Head of caudate nucleus (tissue), 42 donors: ENCODE measurements at regions not wholly inside any gene's neighbourhood (a gene's known extent, or its start where the extent isn't known, plus 50 kb on each side); places are given as distances from the start of the nearest gene placed in this dataset.
"Not testable (repeated sequence)": the region's sequence is repeated elsewhere in the genome, so short reads cannot be mapped to it uniquely, and the experiment has no call there.

Source experiments
- DNase-seq, 42 donors: peaks; one replicate each; pipeline versions ENCODE4 v3.0.0 to v3.0.0-alpha.2; 2020 to 2021; ENCODE audit warnings: mixed read lengths in 7 of 42
- intact Hi-C: fragments of 100-400 bp; cut with DNase I; formaldehyde crosslinking; loops from one replicate; pipeline ENCODE4 v1.15.0; 2022

DNA sequence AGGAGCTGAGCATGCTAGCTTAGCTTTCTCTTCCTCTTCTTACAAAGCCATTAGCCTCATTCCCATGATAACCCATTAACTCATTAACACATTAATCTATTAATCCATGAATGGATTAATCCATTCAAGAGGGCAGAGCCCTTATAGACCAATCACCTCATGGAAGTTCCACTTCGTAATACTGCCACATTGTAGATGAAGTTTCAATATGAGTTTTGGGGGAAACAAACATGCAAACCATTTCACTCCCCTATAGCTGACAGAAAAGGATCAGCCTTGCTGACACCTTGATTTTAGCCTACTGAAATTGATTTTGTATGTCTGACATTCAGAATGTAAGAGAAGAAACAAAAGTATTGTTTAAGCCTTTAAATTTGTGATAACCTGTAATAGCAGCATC lies 251.8 kb upstream of the GALNTL6 start:
- DNase-seq, result no peak
- intact Hi-C loops, result no loop called here

DNA sequence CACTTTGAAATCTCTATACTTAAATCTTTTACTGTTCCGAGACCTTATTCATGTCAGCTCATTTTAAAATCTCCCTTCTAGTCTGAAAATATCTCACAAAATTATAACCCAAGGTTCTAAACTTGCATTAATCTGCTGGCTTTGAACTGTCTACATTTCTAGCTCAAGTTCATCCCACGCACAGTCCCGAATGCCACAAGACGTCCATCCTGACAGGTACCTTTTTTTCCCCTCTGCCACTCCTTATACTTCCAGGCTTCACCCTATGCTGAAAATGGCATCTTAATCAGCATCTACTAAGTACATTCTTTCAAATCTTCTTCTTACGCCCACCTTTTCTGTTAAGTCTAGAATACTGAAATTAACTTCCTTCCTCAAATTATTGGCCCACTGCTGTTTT lies 259.2 kb upstream of the GALNTL6 start:
- DNase-seq, result peak in 35 of 42 donors; percentile 2 to 76 (median 31)
- intact Hi-C loops, result no loop called here

DNA sequence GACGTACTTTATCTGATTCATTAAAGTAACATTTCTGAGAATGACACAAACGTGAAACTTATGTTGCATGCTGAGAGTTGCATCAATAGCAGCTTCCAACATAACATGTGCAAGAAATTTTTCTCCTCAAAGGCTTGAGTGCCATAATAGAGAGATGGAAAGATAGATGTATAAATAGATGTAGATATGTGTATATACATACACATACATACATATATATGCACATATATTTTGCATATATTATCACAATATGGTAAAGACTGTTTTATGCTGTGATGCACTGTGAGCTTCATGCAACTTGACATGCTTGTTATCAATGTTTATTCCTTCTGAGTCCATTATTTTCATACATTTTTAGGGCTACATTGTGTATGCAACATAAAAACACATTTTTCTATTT lies 270.6 kb upstream of the GALNTL6 start:
- intact Hi-C loops, result no loop called here
- no peak for DNase-seq

- intact Hi-C loops, result no loop called here
- no peak for DNase-seq
These were observed 274.6 kb upstream of the GALNTL6 start for GRCh38 chr4:171538601-171539100.

DNA sequence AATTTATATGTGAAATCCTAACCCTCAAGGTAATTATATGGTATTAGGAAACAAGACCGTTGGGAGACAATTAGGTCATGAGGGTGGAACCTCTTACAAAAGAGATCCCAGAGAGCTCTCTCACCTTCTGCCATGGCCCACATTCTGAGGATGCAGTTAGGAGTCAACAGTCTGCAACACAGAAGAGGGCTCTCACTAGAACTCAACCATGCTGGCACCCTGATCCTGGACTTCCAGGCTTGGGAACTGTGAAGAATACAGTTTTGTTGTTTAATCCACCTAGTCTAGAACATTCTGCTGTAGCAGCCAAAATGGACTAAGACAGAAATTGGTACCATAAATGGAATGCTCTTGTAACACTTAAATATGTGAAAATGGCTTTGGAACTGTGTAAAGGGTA lies 278.8 kb upstream of the GALNTL6 start:
- DNase-seq, result no peak
- intact Hi-C loops, result no loop called here

- DNase-seq, result no peak
- intact Hi-C loops, result no loop called here
These were observed 280.2 kb upstream of the GALNTL6 start for GRCh38 chr4:171532968-171533367.

DNA sequence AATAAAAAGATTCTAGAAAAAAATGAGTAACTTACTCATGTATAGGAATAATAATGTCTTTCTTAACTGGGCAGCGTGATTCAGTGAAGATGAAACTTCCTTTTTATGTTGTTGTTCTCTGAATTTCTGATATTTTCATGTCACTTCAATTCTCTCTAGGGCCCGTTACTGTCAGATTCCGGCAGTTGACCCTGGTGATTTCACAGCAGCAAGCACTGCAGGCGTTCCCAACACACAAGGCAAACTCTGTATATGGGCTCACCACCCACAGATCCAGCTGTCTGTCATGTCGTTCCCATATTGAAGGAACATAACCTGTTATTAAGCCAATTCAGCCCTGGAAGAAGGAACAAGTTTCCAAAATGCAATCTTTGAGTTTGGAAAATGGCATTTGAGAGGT lies 288.3 kb upstream of the GALNTL6 start:
- DNase-seq, result no peak

GRCh38 chr4:171521726-171522125 lies 291.5 kb upstream of the GALNTL6 start:
- DNase-seq, result no peak
- intact Hi-C loops, result no loop called here

More for the DNA sequence above, 288.3 kb upstream of the GALNTL6 start:
- intact Hi-C loops, result no loop called here

GRCh38 chr4:171519457-171519856 lies 293.7 kb upstream of the GALNTL6 start:
- intact Hi-C loops, result no loop called here
- no peak for DNase-seq

- DNase-seq, result no peak
These were observed 295.3 kb upstream of the GALNTL6 start for GRCh38 chr4:171517883-171518282.

GRCh38 chr4:171516694-171517093 lies 296.5 kb upstream of the GALNTL6 start:
- intact Hi-C loops, result no loop called here
- no peak for DNase-seq

More at GRCh38 chr4:171517883-171518282, 295.3 kb upstream of the GALNTL6 start:
- intact Hi-C loops, result no loop called here

DNA sequence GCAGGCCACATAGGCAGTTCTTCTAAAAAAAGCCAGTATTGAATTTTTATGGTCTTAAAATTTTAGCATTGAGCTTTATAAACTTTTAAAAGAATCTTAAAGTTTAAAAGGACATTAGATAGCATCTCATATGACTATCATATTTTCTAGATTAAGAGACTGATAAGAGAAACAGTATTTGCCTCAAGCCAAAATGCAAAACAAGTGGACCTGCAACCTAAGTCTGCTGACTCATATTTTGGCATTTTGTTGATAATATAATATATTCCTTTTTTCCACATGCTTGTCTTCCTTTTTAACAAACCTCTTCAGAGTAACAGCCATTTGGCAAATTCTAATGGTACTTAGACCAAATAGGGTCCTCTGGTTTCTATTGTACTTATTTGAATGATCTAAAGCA lies 328.5 kb upstream of the GALNTL6 start:
- DNase-seq, result no peak
- intact Hi-C loops, result no loop called here

DNA sequence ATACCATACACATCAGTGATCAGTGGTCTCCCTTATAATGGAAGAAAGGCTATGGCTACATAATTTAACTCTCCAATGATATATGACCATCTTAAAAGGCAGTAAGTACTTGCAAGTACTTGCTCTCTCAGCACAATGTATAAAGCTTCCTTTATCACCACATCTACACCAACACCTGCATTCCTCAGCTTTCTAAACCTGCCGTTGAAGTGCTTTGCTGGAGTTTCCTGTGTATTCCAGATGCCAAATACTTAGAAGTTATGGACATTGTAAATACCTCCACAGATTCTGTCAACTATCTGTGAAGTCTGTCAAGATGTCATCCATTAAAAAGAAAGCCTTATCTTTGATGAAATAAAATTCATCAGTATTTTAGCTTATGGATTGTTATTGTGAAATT lies 335.0 kb upstream of the GALNTL6 start:
- DNase-seq, result no peak
- intact Hi-C loops, result no loop called here

DNA sequence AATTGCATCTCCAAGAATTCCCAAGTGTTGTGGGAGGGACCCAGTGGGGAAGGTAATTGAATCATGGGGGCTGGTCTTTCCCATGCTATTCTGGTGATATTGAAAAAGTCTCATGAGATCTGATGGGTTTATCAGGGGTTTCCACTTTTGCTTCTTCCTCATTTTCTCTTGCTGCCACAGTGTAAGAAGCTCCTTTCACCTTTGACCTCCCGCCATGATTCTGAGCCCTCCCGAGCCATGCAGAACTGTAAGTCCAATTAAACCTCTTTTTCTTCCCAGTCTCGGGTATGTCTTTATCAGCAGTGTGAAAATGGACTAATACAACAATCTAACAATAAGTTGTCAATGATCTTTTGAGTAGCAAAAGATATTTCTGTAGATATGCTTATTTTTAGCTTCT lies 338.1 kb upstream of the GALNTL6 start:
- DNase-seq, intact Hi-C loops: not testable (repeated sequence)

DNA sequence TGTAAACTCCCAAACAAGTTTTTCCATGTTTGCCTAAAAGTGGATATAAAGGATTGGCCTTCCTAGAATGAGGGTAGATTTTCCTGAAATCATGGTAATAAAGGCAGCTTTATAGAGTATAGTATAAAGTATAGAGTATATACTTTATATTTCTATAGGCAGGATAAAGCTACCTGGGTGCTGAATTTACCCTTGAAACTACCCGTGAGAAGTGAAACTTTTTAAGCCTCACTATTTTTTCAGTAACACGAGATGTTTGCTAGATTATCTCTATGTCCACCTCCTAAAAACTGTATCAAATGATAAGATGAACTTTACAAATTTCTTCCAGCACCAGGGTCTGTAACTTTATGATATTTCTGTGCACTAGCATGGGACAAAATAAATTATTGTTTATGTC lies 340.0 kb upstream of the GALNTL6 start:
- no peak for DNase-seq
- intact Hi-C loops, result no loop called here

GRCh38 chr4:171472230-171472629 lies 341.0 kb upstream of the GALNTL6 start:
- DNase-seq, result no peak
- intact Hi-C loops, result no loop called here

GRCh38 chr4:171464499-171464898 lies 348.7 kb upstream of the GALNTL6 start:
- DNase-seq, result no peak
- intact Hi-C loops, result no loop called here

DNA sequence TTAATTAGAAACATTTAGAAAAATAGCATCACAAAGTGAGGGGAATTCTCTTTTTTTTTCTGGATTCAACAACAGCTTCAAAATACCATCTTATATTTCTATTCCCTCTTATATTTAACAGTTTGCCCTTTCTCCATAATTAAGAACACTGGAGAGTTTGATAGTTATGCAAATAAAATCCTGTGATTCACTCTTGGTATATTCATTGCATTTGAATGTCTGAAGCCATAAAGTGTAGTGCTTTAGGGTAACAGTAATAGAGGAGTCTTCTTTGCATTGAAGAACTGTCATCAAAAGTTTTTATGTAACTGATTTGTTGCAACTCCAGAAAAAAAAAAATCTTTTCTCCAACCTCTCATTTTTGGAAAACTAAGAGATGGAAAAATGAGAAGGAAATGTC lies 352.0 kb upstream of the GALNTL6 start:
- intact Hi-C loops, result no loop called here
- no peak for DNase-seq

GRCh38 chr4:171448919-171449481 lies 364.2 kb upstream of the GALNTL6 start:
- intact Hi-C loops, result no loop called here
- DNase-seq, result no peak

- intact Hi-C loops, result no loop called here
- no peak for DNase-seq
These were observed 364.8 kb upstream of the GALNTL6 start for GRCh38 chr4:171448358-171448757.

- intact Hi-C loops, result no loop called here
- no peak for DNase-seq
These were observed 371.8 kb upstream of the GALNTL6 start for GRCh38 chr4:171441300-171441941.
